T-helper 22 cell (primary cell): ENCODE measurements at regions not wholly inside any gene's neighbourhood (a gene's known extent, or its start where the extent isn't known, plus 50 kb on each side); places are given as distances from the start of the nearest gene placed in this dataset.
"Not testable (repeated sequence)": the region's sequence is repeated elsewhere in the genome, so short reads cannot be mapped to it uniquely, and the experiment has no call there.

Source experiments
- DNase-seq: peaks from one replicate; pipeline ENCODE4 v3.0.0-alpha.2; 2020; ENCODE audit warnings: low read depth

DNA sequence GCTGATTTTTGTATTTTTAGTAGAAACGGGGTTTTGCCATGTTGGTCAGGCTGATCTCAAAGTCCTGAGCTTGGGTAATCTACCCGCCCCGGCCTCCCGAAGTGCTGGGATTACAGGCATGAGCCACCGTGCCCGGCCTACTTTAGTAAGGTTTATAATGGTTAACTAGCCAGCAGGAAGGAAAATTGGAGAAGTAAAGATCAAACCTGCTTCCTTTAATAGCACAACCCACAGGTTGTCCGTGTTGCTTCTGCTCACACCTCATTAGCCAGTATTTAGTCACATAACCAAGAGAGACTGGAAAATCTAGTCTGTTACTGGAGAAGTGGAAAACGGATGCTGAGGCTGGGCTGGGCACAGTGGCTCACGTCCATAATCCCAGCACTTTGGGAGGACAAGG lies 51.9 kb upstream of the TBL1XR1 start:
- DNase-seq, result no peak

DNA sequence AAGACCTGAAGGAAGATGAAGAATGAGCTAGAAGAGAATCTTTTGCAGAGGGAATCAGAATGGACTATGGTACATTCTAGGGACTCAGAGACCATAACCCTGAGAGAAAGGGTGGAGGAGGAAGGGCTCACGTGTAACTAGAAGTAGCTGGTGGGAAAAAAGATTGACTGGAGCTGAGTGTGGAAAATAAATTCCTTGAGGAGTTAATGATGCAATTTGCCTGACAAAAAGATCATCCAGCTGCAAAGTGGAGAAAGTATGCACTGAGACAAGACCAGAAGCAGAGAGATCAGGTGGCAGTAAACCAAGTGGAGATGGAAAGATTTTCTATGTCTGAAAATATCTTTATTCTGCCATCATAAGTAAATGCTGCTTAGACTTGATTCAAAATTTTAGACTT lies 52.9 kb upstream of the TBL1XR1 start:
- DNase-seq, result no peak

DNA sequence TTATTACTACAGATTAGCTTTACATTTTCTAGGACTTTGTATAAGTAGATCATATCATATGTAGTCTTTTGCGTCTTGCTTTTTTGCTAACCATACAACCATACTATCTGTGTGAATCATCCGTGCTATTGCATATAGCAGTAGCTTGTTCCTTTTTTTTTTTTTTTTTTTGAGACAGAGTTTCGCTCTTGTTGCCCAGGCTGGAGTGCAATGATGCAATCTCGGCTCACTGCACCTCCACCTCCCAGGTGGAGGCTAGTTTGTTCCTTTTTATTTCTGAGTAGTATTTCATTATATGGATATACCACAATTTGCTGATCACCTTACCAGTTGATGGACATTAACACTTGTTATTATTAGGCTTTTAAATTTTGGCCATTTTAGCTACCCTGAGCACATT lies 54.5 kb upstream of the TBL1XR1 start:
- DNase-seq, result no peak

DNA sequence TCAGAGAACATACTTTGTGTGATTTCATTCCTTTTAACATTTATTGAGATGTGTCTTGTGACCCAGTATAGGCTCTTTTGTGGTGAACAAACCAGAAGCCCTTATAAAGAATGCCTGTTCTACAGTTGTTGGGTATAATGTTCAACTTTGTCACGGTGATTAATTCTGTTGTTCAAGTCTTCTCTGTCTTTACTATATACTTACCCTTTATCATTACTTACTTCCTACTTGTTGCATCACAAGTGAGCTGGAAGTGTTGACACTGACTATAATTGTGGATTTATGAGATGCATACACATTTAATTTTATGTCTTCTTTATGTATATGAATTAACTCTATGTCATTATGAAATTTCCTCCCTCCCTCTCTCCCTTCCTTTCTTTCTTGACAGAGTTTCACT lies 59.7 kb upstream of the TBL1XR1 start:
- no peak for DNase-seq

DNA sequence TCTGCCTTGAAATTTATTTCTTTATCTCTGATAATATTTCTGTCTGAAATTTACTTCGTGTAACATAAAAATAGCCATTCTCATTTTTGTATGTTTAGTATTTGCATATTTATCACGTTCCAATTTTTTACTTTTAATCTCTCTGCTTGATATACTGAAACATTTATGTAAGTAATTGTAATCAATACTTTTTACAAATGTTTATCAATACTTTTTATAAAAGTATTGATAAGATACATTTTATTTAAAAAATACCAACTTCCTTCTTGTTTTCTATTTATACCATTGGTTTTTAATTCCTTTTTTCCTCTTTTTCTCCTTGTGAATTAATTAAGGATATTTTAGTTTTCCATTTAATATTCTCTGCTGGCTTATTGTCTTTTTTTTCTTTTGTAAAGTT lies 60.3 kb upstream of the TBL1XR1 start:
- no peak for DNase-seq

DNA sequence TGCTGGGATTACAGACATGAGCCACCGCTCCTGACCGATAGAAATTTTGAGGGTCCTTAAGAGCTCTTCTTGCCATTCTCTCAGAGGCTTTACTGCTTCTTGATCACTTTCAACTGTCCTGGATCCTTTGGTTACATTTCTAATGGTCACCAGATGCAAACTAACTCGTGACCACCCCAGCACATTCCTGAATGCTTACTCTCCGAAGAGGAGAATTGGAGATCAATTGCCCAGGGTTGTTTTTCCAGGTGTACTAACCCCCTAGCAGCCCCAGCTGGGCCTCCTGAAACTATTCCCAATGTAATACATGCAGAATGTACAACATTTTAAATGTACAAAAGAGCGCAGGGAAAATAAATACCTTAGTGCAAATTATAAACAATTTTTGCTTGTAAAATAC lies 65.1 kb upstream of the TBL1XR1 start:
- DNase-seq, result no peak

DNA sequence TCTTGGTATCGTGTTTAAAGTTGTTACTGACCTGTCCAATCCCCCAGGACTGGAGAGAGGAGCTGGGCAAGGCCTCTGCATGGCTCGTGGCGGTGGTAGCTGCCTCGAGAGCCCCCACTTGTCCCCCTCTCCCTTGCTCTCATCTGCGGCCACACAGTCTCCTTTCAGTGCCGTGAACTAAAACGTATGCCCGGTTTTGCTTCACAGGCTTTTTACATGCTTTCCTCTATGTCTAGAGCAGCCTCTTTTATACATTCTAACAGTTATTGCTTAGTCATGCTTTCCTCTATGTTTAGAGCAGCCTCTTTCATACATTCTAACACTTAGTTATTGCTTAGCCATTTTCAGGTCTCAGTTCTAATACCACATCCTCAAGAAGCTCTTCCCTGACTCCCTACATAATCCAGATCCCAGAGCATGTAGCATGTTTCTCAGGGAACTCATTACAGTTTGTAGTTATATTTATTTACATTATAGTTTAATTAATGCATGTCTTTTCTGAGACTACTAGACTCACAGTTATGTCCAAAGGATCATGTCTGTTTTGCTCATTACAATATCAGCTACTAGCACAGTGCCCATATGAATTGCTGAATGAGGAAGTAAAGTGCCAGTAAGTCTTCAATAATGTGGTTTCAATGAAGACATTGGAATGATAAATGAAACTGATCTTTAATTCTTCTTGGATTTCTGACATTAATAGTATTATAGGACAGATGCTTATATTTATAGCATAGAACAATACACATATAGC lies 66.5 kb upstream of the TBL1XR1 start:
- DNase-seq, result no peak

DNA sequence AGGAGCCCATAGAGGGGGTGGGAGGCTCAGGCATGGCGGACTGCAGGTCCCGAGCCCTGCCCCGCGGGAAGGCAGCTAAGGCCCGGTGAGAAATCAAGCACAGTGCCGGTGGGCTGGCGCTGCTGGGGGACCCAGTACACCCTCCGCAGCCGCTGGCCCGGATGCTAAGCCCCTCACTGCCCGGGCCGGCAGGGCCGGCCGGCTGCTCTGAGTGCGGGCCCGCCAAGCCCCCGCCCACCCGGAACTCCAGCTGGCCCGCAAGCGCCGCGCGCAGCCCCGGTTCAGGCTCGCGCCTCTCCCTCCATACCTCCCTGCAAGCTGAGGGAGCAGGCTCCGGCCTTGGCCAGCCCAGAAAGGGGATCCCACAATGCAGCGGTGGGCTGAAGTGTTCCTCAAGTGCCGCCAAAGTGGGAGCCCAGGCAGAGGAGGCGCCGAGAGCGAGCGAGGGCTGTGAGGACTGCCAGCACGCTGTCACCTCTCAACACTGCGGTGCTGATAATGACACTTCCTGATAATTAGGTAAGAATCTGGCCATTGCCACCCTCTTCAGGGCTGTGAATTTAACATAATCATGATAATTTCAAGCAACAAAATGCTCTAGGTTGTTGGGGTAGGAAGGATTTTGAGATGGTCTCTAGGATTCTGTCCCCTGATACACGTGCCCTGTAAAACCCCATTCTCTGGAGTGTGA lies 74.7 kb upstream of the TBL1XR1 start:
- not testable (repeated sequence) for DNase-seq

DNA sequence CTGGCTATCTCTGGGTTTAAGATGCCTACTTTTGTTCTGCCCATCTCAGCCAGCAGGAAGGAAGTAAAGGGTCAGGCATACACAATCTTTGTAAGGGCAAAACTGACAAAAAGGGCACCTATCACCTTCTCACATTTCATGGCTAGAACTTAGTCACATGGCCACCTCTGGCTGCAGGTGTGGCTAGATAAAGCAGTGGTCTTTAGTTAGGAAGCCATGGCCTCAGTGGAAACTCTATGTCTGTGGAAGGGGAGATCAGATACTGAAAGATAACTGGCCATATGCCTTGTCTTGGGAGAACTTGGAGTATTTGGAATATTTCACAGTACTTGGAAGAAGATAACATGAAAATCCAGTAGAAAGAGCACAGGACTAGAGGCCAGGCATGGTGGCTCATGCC lies 80.7 kb upstream of the TBL1XR1 start:
- DNase-seq, result no peak

DNA sequence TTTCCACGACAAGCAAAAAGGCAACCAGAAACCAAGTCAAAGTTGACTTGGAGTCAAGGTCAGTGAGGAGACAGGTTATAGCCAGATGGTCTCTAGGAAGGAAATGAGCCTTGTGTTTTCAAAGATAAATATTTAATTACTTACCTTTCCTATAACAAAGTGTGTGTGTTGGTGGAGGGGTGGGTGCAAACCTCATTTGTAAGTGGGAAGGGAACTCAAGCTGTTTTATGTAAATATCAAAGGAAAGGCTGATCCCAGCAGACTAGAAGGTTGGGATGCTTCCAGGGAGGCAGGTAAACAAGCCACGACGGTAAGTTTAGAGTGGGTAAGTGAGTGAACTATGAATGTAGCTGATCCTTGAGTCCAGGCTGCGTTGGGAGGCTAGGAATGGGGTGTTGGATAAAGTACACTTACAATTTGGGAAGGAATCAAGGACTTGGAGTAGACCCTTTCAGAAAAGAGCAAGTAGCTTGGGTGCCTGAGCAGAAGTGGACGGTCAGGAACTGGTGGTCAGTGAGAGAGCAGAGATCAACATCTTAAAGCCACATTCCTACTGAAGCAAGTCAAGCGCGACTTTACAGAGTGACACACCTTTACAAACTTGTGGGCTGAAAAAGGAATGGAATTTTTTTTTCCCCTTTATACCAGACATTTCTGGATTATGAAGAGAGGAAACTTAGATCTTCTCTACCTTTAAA lies 82.0 kb upstream of the TBL1XR1 start:
- DNase-seq, result no peak

DNA sequence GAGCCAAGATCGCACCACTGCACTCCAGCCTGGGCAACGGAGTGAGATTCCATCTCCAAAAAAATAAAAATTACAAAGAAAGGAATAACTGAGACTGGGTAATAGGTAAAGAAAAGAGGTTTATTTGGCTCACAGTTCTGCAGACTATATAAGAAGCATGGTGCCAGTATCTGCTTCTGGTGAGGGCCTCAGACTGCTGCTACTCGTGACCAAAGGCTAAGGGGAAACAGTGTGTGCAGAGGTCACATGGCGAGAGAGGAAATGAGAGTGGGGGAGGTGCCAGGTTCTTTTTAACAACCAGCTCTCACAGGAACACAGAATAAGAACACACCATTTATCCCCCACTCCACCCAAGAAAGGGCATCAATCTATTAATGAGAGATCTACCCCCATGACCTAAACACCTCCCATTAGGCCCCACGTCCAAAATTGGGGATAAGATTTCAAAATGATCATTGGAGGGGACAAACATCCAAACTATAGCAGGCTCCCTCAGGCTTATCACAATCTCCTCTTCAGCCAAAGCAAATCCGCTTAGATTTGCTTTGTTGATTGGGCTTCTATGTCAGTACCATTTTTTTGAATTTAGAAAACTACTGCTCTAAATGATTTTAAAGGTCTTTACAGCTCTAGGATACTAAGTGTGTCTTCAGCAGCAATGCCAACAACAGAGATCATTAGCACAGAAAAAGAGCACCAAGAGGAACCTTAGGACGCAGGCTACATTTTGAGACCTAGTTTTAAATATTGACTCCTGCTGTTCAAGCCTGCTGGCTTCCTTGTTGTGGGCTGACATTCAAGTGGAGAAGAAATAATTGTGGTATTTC lies 84.2 kb upstream of the TBL1XR1 start:
- DNase-seq, result no peak

DNA sequence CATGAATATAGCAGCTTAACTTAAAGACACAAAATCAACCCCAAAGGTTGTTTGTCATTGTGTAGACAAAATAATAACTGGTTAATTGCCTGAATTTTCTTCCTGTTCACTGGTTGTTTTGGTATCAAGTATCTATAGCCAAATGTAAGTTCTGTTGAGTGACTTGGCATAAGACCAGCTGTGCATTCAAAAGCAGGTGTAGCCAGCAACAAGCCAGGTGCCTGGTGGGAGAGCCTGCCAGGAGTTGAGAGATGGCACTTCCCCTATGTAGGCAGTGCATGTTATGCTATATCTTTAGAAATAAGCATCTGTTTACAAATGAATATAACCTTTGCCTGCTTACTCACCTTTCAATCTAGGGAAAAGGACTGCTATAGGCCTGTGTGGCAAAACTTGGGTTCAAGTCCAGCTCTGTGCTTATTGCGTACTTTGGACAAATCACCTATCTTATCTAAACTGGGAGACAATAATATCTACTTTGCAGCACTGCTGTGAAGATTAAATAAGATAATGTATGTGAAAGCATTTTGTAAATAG lies 84.9 kb upstream of the TBL1XR1 start:
- DNase-seq, result no peak

DNA sequence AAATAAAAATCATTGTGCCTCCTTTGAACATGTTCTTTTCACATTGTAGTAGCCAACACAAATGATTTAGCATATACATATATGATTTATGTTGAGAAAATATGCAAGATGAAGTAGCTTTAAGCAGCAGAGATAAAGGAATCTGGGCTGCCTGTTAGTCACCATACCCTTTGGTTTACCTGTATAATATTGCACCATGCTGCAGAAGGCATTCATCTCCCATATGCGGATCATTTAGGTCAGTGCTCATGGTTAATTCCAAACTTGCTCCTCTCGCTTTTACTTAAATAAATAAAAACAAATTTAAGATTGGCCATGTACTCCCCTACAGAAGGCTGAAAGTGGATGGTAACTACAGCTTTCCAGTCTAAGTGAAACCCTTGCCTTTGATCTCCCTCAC lies 86.7 kb upstream of the TBL1XR1 start:
- no peak for DNase-seq

DNA sequence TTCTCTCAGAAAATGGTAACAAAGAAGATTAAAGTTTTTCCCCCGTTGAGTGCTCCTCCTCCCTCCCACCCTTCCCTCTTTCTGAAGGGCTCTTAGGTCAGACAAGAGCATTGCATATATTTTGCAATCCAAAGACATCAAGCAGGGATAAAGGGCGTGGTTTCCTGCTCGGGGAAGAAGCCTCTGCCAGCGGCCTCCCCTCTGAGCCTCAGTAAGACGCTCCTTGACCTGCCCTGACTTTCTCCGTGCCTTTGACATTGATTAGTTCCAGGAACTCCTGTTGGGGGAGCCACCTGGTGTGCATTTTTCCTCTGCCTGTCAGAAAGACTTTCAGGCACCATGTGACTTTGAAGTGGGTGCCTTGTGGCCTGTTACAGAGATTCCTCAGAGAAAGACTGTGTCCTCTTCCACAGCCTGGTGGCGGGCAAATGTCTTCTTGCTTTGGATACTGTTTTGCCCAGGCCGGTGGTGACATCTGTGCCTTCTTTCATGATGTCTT lies 87.2 kb upstream of the TBL1XR1 start:
- DNase-seq, result no peak

DNA sequence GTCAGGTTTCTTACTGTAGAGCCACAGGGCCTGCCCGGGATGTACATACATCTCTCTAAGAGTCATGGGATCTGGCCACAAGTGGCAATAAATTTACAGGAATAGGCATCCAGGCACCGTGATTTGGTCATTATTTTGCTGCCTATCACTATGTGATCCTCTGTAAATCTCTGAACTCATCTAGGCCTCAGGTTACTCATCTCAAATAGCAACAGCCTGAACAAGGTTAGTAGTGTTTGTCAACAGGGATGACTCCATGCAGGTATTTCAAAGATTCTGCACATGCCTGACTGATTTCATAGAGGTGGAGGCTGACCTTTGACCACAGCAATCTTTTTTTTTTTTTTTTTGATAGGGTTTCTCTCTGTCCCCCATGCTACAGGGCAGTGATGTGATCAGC lies 88.8 kb upstream of the TBL1XR1 start:
- DNase-seq, result no peak

DNA sequence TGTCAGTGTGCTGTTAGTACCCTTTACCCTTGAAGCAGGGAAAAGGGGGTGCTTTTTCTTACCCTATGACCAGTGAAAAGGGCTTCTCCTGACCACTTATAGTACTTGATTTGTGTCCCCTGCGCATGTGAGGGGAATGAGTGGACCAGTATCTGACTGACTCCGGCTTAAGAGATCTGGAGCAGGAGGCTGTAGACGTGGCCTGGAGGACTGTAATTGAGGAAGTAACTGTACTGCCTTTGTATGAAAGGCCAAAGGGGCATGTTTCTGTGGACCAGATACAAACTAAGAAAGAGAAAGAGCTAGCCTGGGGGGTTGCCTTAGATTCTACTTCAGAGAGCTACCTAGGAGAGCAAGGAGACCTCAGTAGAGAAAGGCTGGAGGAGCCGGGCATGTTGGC lies 89.9 kb upstream of the TBL1XR1 start:
- no peak for DNase-seq

DNA sequence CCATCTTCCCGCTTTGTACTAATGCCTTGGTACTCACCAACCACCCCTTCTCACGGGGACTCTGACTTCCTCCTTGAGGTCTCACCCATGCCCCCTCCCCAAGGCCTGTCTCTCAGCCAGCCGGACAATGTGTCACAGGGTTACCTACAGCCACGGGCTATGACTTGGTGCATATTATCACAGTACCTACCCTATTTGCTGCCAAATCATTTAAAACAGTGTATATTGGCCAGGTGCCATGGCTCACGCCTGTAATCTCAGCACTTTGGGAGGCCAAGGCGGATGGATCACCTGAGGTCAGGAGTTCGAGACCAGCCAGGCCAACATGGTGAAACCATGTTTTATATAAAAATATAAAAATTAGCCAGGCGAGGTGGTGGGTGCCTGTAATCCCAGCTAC lies 93.4 kb upstream of the TBL1XR1 start:
- DNase-seq, result no peak

DNA sequence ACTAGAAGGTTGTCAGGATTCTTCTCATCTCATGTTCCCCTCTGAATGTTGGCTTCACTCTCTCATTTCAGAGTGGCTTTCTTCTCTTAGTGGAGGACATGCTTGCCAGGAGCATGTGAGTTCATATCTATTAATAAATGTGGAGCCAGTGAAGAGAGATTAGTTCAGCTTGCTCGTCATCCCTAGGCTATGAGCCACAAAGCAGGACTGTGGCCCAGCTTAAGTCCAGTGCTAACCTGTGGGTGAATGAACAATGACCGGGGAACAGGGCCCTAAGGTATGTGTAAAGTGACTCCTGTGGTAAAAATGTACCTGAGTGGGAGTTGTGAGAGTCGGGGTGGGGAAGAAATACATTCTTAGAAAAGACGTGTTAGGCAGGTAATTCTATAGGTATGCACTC lies 96.9 kb upstream of the TBL1XR1 start:
- DNase-seq, result no peak

DNA sequence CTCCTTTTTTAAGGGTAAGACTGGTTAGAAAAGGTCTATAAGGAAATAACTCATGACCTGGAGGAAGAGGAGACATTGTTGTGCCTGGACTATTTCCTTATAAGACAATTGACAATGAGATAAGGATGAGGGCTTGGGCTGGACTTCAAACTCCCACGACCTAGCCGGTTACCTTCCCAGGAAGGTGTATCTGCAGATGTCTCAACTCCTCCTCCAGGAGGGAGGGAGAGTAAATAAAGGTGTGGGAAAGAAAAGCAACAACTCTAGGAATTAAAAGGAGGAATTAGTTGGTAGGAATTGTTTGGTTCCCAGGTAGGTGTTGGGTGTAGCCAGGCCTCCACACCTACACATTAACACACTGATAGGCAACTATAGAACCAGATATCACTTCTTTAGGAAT lies 97.8 kb upstream of the TBL1XR1 start:
- no peak for DNase-seq

DNA sequence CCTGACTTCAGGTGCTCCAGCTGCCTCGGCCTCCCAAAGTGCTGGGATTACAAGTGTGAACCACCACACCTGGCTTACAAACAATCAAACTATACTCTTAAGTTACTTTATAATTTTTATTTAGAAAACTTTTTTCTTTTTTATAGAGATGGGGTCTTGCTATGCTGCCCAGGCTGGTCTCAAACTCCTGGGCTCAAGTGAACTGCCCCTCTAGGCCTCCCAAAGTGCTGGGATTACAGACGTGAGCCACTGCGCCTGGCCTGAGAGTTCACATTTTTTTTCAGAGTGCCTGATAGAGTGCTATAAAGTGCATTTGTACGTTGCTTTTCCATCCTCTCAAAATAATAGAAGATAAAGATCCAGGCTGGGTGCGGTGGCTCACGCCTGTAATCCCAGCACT lies 102.0 kb upstream of the TBL1XR1 start:
- no peak for DNase-seq

DNA sequence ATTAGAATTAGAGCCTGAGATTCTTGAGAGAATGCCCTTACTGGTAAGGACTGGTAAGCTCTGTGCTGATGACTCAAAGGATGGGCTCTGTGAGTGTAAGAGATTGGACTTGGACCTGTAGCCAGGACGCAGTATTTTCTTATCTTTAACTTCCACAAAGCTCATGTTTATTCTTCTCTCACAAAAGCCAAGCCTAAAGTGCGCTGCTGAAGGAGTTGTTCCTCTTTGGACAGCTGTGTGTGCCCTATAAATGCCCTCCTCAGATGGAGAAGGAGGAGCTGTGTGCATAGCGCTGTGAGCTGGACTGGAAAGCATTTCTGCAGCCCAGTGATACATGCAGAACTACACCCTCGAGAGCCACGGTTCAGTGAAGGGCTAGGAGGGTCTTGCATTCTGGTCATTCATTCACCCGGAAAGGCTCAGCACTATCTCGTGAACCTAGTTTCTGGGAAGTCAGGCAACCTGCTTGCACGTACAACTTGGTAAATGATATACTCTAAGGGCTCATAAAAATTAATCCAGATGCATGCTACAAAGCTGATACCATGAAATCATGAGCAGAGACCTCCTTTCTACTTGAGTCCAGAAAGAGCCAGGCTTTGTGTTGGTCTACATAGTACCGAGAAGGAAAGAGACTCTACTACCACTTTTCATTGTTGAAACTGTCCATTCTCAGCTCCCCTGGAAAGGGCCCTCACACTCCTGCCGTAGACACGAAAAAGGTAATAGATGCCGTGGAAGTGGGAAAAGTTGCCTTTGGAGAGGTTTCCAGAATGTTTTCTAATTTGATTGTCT lies 103.0 kb upstream of the TBL1XR1 start:
- no peak for DNase-seq
